NCI-H2227 treated with DMSO at 0.1 percent for 48 hours (cell line): ENCODE measurements at regions not wholly inside any gene's neighbourhood (a gene's known extent, or its start where the extent isn't known, plus 50 kb on each side); places are given as distances from the start of the nearest gene placed in this dataset.
A peak's percentile ranks its signal among the peaks of the same experiment; 100 is the strongest.

Experiments used
- DNase-seq: peaks from one replicate; lab custom pipeline; 2025; lab: John Stamatoyannopoulos, UW

- no peak for DNase-seq
Observed at GRCh38 chr13:60787083-60787482, 390.1 kb downstream of the TDRD3 start.

GRCh38 chr13:60772726-60773125 is 375.7 kb downstream of the TDRD3 start:
- no peak for DNase-seq

- no peak for DNase-seq
Observed at GRCh38 chr13:60765700-60766411, 368.8 kb downstream of the TDRD3 start.

- DNase-seq = no peak
Observed at GRCh38 chr13:60759499-60759898, 362.5 kb downstream of the TDRD3 start.

- no peak for DNase-seq
Observed at GRCh38 chr13:60758637-60759036, 361.6 kb downstream of the TDRD3 start.

GRCh38 chr13:60757501-60758215 is 360.6 kb downstream of the TDRD3 start:
- DNase-seq = no peak

- DNase-seq = no peak
Observed at GRCh38 chr13:60756306-60756705, 359.3 kb downstream of the TDRD3 start.

- no peak for DNase-seq
Observed at GRCh38 chr13:60755380-60756163, 358.6 kb downstream of the TDRD3 start.

- DNase-seq = no peak
Observed at GRCh38 chr13:60754211-60755090, 357.4 kb downstream of the TDRD3 start.

- DNase-seq = no peak
Observed at GRCh38 chr13:60753641-60754040, 356.6 kb downstream of the TDRD3 start.

- no peak for DNase-seq
Observed at GRCh38 chr13:60745343-60745742, 348.3 kb downstream of the TDRD3 start.

GRCh38 chr13:60733933-60734332 is 336.9 kb downstream of the TDRD3 start:
- no peak for DNase-seq

- no peak for DNase-seq
Observed at GRCh38 chr13:60727140-60727539, 330.1 kb downstream of the TDRD3 start.

GRCh38 chr13:60721063-60721462 is 324.0 kb downstream of the TDRD3 start:
- DNase-seq = peak; percentile 34

- DNase-seq = peak; percentile 69
Observed at GRCh38 chr13:60720590-60720989, 323.6 kb downstream of the TDRD3 start.

GRCh38 chr13:60716313-60716712 is 319.3 kb downstream of the TDRD3 start:
- DNase-seq = no peak

GRCh38 chr13:60707878-60708277 is 310.9 kb downstream of the TDRD3 start:
- DNase-seq = no peak

GRCh38 chr13:60701895-60702294 is 304.9 kb downstream of the TDRD3 start:
- no peak for DNase-seq

- no peak for DNase-seq
Observed at GRCh38 chr13:60700994-60701393, 304.0 kb downstream of the TDRD3 start.

- DNase-seq = no peak
Observed at GRCh38 chr13:60699636-60700035, 302.6 kb downstream of the TDRD3 start.

GRCh38 chr13:60696602-60697001 is 299.6 kb downstream of the TDRD3 start:
- DNase-seq = no peak

- no peak for DNase-seq
Observed at GRCh38 chr13:60691268-60691667, 294.2 kb downstream of the TDRD3 start.
